ENCODE measurements at regions not wholly inside any gene's neighbourhood (a gene's known extent, or its start where the extent isn't known, plus 50 kb on each side); places are given as distances from the start of the nearest gene placed in this dataset.

DNA sequence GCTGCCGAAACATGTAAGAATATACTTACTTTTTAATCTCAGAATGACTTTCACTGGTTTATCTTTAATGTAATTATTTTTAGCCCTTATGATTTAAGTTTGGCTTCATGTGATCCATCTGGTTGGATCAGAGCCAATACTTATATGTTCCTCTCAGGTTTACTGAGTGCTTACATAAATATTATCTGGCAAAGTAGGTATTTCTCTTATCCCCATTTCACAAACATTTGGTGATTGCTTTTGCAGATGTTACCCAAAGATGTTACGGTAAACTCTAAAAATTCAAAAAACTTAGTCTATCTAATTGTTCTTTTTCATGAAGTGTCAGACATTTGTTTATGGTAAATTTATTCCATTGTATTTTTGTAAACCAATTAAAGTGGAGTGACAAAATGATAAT, 115.0 kb upstream of the TLL1 start:
- TF ChIP-seq, protein P1, sequence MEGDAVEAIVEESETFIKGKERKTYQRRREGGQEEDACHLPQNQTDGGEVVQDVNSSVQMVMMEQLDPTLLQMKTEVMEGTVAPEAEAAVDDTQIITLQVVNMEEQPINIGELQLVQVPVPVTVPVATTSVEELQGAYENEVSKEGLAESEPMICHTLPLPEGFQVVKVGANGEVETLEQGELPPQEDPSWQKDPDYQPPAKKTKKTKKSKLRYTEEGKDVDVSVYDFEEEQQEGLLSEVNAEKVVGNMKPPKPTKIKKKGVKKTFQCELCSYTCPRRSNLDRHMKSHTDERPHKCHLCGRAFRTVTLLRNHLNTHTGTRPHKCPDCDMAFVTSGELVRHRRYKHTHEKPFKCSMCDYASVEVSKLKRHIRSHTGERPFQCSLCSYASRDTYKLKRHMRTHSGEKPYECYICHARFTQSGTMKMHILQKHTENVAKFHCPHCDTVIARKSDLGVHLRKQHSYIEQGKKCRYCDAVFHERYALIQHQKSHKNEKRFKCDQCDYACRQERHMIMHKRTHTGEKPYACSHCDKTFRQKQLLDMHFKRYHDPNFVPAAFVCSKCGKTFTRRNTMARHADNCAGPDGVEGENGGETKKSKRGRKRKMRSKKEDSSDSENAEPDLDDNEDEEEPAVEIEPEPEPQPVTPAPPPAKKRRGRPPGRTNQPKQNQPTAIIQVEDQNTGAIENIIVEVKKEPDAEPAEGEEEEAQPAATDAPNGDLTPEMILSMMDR (optimal IDR thresholded peaks at IDR 0.05 in 1 of 3, IDR thresholded peaks at IDR 0.05 in 1 of 3, conservative IDR thresholded peaks at IDR 0.05 in 1 of 3; ENCODE audit: extremely low read depth in 1 of 3, insufficient read depth in 2 of 3, low read length in 3 of 3) = no peak
- TF ChIP-seq EZH2 (IDR thresholded peaks at IDR 0.05; ENCODE audit: low read length) = no peak
